MCF 10A (cell line): ENCODE measurements at regions not wholly inside any gene's neighbourhood (a gene's known extent, or its start where the extent isn't known, plus 50 kb on each side); places are given as distances from the start of the nearest gene placed in this dataset.

Experiments
- BruUV-seq: library from RNA; stranded (reverse); fragments of 400-500 nt; replicated peaks from 2 replicates; lab custom pipeline; 2021; lab: Mats Ljungman, UMichigan
- CTCF ChIA-PET: fragments of 300-600 bp; sonication (Branson Sonifier 250); formaldehyde crosslinking; extraction: SDS; loops from one replicate; lab custom pipeline; 2021; ENCODE audit warnings: antibody characterized with exemption, inconsistent platforms; lab: Yijun Ruan, JAX
- POLR2A ChIA-PET: fragments of 300-600, 350-650 bp; sonication (Branson Sonifier 250); formaldehyde crosslinking; extraction: SDS; loops from one replicate; lab custom pipeline; 2020; ENCODE audit warnings: antibody characterized with exemption, inconsistent platforms; lab: Yijun Ruan, JAX
- DNase-seq: peaks from one replicate; pipeline ENCODE4 v3.0.0-alpha.2; 2018; ENCODE audit not compliant: unreplicated experiment
- H3K27ac Mint-ChIP-seq: one replicate; pipeline ENCODE4 v1.8.0; 2022; ENCODE audit warnings: mild to moderate bottlenecking, low read depth, mixed read lengths; ENCODE audit not compliant: unreplicated experiment
- H3K27me3 Mint-ChIP-seq: one replicate; pipeline ENCODE4 v1.8.0; 2022; ENCODE audit warnings: mixed read lengths; ENCODE audit not compliant: insufficient read depth, unreplicated experiment
- H3K36me3 Mint-ChIP-seq: one replicate; pipeline ENCODE4 v1.8.0; 2022; ENCODE audit warnings: mild to moderate bottlenecking, moderate library complexity, mixed read lengths; ENCODE audit not compliant: insufficient read depth, unreplicated experiment
- H3K4me1 Mint-ChIP-seq: one replicate; pipeline ENCODE4 v1.8.0; 2022; ENCODE audit warnings: mixed read lengths; ENCODE audit not compliant: insufficient read depth, unreplicated experiment
- H3K4me3 Mint-ChIP-seq: one replicate; pipeline ENCODE4 v1.8.0; 2022; ENCODE audit warnings: mild to moderate bottlenecking, moderate library complexity, mixed read lengths; ENCODE audit not compliant: unreplicated experiment
- H3K9me3 Mint-ChIP-seq: one replicate; pipeline ENCODE4 v1.8.0; 2022; ENCODE audit warnings: mixed read lengths; ENCODE audit not compliant: unreplicated experiment
- intact Hi-C: fragments of 100-400 bp; cut with micrococcal nuclease; formaldehyde crosslinking; loops from 2 replicates; pipeline ENCODE4 v1.14.1; 2022
- TF ChIP-seq, protein P1 (sequence below): fragments of 200-600 bp; IDR thresholded peaks from one replicate; pipeline ENCODE4 v1.8.0; 2022; ENCODE audit warnings: antibody characterized with exemption, mild to moderate bottlenecking; ENCODE audit not compliant: unreplicated experiment

DNA sequence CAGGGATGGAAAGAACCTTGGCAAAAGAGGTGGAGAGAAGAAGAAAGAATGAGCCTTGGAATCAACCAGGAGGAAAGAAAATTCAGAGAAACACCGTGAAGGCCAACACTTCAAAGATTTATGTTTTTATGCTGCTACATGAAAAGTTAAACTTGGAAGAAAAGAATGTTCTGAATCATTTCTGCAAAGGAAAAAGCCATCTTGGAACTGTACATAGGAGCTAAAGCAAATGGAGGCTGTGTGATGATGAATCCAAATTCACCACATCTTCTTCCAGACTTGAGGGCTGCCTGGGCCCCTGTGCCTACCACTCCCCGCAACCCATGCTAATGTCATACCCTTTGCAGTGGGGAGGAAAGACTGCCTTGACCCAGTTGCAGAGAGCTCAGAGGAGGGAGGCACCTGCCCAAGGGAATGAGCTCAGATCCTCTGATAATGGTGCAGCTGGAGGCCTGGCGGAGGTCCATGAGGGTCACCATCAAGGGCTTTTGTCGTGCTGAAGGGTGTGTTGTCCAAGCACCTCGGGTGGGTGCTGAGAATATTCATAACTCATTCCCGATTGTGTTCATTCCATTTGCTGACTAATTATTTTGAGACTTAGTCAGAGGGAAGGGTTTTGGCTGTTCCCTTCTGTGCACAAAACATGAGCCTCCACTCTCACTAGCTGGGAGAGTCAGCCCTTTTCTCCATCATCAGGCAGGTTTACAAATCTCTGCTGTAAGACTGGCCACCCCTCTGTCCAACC lies 245.8 kb upstream of the JAG1 start:
- Mint-ChIP-seq H3K4me3 (no peak overlapping the region), H3K27ac (peak overlapping the region; percentile 2), H3K27me3 (no peaks in the 10 kb centered on the region), H3K36me3 (no peaks in the 10 kb centered on the region), H3K4me1 (peaks cover 39% of the 10 kb centered on the region), H3K9me3 (peaks cover 8% of the 10 kb centered on the region)
- ChIA-PET POLR2A (interaction anchor here (0.7 to 6.4 kb wide), 8 partner anchors 35 to 248 kb away, joined by 3 to 37 read pairs (median 4); partner anchors contain the start of gene JAG1), CTCF (interaction anchor here (0.6 to 1.2 kb wide), 4 partner anchors 24 to 238 kb away, joined by 3 to 5 read pairs (median 3); no protein-coding TSS in a partner anchor)
- peak; percentile 60 for DNase-seq
- BruUV-seq, result no TSS peak
- TF ChIP-seq, protein P1, sequence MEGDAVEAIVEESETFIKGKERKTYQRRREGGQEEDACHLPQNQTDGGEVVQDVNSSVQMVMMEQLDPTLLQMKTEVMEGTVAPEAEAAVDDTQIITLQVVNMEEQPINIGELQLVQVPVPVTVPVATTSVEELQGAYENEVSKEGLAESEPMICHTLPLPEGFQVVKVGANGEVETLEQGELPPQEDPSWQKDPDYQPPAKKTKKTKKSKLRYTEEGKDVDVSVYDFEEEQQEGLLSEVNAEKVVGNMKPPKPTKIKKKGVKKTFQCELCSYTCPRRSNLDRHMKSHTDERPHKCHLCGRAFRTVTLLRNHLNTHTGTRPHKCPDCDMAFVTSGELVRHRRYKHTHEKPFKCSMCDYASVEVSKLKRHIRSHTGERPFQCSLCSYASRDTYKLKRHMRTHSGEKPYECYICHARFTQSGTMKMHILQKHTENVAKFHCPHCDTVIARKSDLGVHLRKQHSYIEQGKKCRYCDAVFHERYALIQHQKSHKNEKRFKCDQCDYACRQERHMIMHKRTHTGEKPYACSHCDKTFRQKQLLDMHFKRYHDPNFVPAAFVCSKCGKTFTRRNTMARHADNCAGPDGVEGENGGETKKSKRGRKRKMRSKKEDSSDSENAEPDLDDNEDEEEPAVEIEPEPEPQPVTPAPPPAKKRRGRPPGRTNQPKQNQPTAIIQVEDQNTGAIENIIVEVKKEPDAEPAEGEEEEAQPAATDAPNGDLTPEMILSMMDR, result no peak
- intact Hi-C loops, result loop anchor here (5.0 to 10.0 kb wide), 4 partner anchors 57 to 355 kb away; partner anchors contain the start of gene JAG1

DNA sequence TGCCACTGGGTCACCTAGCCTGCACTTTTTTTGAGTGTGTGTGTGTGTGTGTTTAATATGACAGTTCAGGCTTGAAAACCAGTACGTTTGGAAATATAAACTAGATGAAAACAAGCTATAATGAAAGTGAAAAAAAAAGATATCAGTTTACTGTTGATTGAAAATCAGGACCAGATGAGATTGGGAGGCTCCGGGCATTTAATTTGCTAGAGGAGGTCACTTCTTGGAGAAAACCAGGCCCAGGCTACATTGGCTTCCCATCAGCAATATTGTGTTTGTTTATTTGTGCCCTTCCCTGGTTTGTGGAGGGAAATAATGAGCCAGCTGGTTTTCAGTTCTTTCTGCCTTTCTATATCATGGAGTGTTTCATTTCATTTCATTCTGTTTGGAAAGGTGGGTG lies 246.6 kb upstream of the JAG1 start:
- no TSS peak for BruUV-seq
- H3K4me3 Mint-ChIP-seq, result no peak overlapping the region
- CTCF ChIA-PET, result interaction anchor here (0.6 to 1.2 kb wide), 4 partner anchors 66 to 541 kb away, joined by 3 read pairs; no protein-coding TSS in a partner anchor
- H3K27ac Mint-ChIP-seq, result peak overlapping the region; percentile 2
- H3K36me3 Mint-ChIP-seq, result no peaks in the 10 kb centered on the region
- H3K27me3 Mint-ChIP-seq, result no peaks in the 10 kb centered on the region
- intact Hi-C loops, result loop anchor here (5.0 to 10.0 kb wide), 4 partner anchors 58 to 354 kb away; partner anchors contain the start of gene JAG1
- H3K9me3 Mint-ChIP-seq, result peaks cover 8% of the 10 kb centered on the region
- POLR2A ChIA-PET, result interaction anchor here (0.7 to 6.4 kb wide), 5 partner anchors 34 to 247 kb away, joined by 3 to 37 read pairs (median 6); partner anchors contain the start of gene JAG1
- peaks cover 46% of the 10 kb centered on the region for H3K4me1 Mint-ChIP-seq
- TF ChIP-seq, protein P1, result no peak
- DNase-seq, result no peak

DNA sequence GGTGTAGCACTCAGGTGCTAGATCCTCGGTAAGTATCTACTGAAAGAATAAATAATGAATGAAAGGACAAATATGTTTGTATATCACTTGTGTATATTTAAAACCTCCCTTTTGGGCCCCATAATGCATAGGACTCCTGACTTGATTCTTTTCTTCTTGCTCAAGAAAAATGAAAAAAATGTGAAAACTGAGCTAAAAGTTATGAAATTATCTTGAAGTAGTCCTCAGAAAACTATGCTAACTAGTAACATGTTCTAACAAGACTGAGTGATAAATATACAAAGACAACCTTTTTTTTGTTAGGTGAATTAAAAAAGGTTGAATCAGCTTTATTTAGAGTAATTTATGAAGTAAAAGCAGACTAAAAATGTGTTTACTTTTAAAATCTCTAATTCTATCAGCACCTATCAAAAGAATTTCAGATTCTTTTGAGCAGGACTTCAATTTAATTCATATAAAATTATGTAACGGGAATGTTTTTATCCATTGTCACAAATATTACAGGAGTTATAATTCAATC lies 247.8 kb upstream of the JAG1 start:
- H3K27me3 Mint-ChIP-seq, result no peaks in the 10 kb centered on the region
- TF ChIP-seq, protein P1, result no peak
- peaks cover 8% of the 10 kb centered on the region for H3K9me3 Mint-ChIP-seq
- H3K4me1 Mint-ChIP-seq, result peaks cover 46% of the 10 kb centered on the region
- peak overlapping the region; percentile 50 for H3K27ac Mint-ChIP-seq
- ChIA-PET POLR2A (interaction anchor here (0.6 to 6.4 kb wide), 11 partner anchors 11 to 408 kb away, joined by 3 to 37 read pairs (median 4); partner anchors contain the start of gene JAG1), CTCF (no interaction called here)
- no TSS peak for BruUV-seq
- no peaks in the 10 kb centered on the region for H3K36me3 Mint-ChIP-seq
- DNase-seq, result no peak
- H3K4me3 Mint-ChIP-seq, result no peak overlapping the region
- intact Hi-C loops, result loop anchor here (5.0 to 10.0 kb wide), 4 partner anchors 59 to 353 kb away; partner anchors contain the start of gene JAG1

DNA sequence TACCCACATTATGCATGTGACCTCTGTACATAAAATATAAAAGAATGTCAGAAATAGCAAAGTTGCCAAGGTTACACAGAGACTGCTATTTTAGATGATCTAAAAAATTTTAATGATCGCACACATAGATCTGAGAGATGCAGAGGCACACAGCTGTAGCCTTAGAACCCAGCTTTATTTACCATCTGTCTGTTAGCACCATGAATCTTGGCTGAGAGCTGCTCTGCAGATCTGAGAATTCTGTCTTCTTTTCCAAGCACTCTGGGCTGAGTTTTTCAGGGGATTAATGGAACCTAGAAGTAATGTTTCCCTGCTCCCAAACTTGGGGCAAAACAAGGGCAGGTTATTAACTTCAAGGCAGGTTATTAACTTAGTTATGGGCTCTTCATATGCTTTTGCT lies 248.7 kb upstream of the JAG1 start:
- H3K36me3 Mint-ChIP-seq, result no peaks in the 10 kb centered on the region
- no peaks in the 10 kb centered on the region for H3K27me3 Mint-ChIP-seq
- H3K4me3 Mint-ChIP-seq, result peak overlapping the region; percentile 24
- TF ChIP-seq, protein P1, result no peak
- H3K9me3 Mint-ChIP-seq, result no peaks in the 10 kb centered on the region
- intact Hi-C loops, result loop anchor here (5.0 to 10.0 kb wide), 4 partner anchors 60 to 352 kb away; partner anchors contain the start of gene JAG1
- BruUV-seq, result no TSS peak
- H3K4me1 Mint-ChIP-seq, result peaks cover 46% of the 10 kb centered on the region
- POLR2A ChIA-PET, result interaction anchor here (0.6 to 6.4 kb wide), 11 partner anchors 12 to 409 kb away, joined by 3 to 37 read pairs (median 3); partner anchors contain the start of gene JAG1
- H3K27ac Mint-ChIP-seq, result peak overlapping the region; percentile 50
- CTCF ChIA-PET, result interaction anchor here (0.7 kb wide), 1 partner anchor 23 kb away, joined by 3 read pairs; no protein-coding TSS in a partner anchor
- no peak for DNase-seq
